LHCN-M2 (cell line): ENCODE measurements at regions not wholly inside any gene's neighbourhood (a gene's known extent, or its start where the extent isn't known, plus 50 kb on each side); places are given as distances from the start of the nearest gene placed in this dataset.
A peak's percentile ranks its signal among the peaks of the same experiment; 100 is the strongest.
"Not testable (repeated sequence)": the region's sequence is repeated elsewhere in the genome, so short reads cannot be mapped to it uniquely, and the experiment has no call there.

ENCODE experiments used
- DNase-seq: peaks from one replicate; pipeline ENCODE4 v3.0.0-alpha.2; 2012; ENCODE audit warnings: low read depth

DNA sequence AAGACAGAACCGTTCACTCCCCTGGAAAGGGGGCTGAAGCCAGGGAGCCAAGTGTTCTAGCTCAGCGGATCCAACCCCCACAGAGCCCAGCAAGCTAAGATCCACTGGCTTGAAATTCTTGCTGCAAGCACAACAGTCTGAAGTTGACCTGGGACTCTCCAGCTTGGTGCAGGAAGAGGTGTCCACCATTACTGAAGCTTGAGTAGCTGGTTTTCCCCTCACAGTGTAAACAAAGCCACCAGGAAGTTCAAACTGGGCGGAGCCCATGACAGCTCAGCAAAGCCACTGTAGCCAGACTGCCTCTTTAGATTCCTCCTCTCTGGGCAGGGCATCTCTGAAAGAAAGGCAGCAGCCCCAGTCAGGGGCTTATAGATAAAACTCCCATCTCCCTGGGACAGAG, 132.8 kb upstream of the SPRED1 start:
- DNase-seq = not testable (repeated sequence)

DNA sequence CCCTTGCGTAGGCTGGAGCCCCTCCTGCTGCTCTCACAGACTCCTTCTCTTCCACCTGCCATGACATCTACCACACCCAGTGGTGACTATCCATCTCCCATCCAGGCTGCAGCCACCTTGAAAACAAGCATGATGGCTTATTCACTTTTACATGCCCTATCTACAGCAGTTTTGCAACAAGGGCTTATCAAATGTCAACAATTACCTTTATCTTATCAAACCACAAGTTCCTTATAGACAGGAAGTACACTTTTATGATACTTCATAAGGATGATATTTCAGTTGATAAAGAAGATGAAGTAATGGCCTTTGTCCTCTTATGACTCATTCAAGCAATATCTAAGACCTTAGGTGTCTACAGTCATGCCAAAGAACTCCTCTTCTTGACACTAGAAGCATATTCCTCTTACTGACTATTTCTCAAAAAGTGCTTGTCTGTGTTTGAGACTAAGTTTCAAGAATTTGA, 125.3 kb upstream of the SPRED1 start:
- DNase-seq = peak; percentile 30

- peak; percentile 70 for DNase-seq
Observed at GRCh38 chr15:38128341-38128781, 124.3 kb upstream of the SPRED1 start.

GRCh38 chr15:38128921-38129320, 123.7 kb upstream of the SPRED1 start:
- DNase-seq = no peak

DNA sequence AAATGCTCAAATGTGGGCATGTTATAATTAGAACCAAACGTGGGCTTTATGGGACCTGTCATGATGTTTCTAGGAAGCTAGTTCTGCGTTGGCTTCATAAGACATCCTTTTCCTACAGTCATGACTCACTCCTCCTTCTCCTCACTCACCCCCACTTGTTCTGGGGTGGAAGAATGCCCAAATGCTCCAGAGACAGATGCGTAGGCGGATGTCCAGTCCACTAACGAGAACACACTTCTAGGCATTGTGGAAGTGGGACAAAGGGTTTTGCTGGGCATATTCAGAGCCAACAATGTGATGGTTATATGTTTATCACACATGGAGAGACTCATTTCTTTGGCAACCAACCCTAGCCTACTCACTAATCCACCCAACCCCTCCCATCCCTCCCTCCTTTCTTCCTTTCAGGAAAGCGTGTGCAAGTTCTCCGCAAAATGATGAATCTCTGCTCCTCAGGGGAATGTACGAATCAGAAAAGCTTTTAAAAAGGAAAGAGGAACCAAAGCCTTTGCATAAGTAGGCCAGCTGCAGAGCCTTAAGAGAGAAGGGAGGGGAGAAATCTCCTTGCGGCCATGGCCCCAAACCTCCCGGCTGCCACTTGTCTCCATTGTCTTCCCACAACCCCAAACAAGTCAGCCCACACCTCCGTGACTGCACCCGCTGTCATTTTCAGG, 123.0 kb upstream of the SPRED1 start:
- DNase-seq = peak; percentile 100

GRCh38 chr15:38130205-38130567, 122.5 kb upstream of the SPRED1 start:
- DNase-seq = no peak

- DNase-seq = peak; percentile 100
Observed at GRCh38 chr15:38130740-38131498, 121.7 kb upstream of the SPRED1 start.

DNA sequence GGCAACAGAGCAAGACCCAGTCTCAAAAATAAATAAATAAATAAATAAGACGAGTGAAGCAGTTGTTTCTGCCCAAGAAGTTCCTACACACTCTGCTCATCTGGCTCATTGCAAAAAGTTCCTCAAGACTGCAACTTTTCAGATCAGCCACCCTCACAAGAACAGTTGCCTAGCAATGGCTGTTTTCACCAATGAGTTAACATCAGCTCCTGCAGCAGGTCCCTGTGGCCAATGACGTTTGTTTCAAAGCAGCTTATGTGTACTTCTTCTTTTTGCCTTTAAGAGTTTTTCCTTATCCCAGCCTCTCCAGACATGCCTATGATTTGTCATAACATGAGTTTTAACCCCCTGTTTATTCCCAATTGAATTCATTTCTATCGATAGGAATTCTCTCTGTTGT, 118.4 kb upstream of the SPRED1 start:
- DNase-seq = no peak

- DNase-seq = not testable (repeated sequence)
Observed at GRCh38 chr15:38142195-38142594, 110.4 kb upstream of the SPRED1 start.

DNA sequence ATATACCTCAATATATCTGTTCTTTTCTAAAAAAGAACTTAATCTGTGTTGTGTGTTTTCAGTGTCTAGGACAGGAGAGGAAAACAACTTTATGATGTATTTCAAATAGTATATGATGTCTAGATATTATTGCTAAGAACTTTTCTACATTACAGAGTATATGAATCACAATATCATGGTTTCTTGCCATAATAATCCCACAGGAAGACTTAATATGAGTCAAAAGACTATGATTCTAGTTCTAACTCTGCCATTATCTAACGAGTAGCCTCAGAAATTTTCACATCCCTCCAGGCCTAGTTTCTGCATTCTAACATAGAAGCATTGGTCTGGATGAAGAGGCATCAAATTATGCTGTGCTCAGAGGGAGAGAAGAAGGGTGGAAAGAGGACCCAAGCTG, 107.7 kb upstream of the SPRED1 start:
- peak; percentile 70 for DNase-seq

GRCh38 chr15:38145651-38146111, 107.0 kb upstream of the SPRED1 start:
- DNase-seq = peak; percentile 88

DNA sequence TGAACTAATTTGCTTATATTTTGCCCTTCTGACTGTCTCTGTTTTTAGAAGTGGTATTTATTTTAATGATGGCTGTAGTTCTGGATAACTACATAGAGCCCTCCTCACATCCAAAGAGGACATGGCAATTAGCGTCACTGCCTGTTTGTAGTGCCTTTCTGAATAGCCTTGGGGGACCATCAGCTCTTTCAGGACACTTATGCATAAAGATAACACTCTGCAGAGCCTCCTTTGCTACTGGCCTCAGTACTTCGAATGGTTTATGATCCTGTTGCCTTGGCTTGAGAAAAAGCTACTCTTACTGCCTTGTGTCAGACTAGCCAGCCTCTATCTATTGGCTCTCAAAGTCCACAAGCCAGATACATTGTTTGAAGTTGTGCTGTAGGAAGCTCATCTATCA, 105.4 kb upstream of the SPRED1 start:
- no peak for DNase-seq

GRCh38 chr15:38148471-38148870, 104.2 kb upstream of the SPRED1 start:
- DNase-seq = peak; percentile 68

DNA sequence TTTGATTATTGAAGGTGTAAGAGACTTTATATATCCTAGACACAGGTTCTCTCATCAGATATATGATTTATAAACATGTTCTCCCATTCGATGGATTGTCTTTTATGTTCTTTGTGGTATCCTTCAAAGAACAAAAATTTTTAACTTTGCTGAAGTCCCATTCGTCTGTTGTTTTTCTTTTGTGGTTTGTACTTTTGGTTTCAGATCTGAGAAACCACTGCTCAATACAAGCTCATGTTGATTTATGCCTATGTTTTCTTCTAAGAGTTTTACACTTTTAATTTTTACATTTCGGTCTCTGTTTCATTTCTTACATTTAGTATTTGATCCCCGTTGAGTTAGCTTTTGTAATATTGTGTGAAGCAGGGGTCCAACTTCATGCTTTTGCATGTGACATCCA, 103.3 kb upstream of the SPRED1 start:
- DNase-seq = peak; percentile 54

GRCh38 chr15:38150148-38150547, 102.5 kb upstream of the SPRED1 start:
- no peak for DNase-seq

DNA sequence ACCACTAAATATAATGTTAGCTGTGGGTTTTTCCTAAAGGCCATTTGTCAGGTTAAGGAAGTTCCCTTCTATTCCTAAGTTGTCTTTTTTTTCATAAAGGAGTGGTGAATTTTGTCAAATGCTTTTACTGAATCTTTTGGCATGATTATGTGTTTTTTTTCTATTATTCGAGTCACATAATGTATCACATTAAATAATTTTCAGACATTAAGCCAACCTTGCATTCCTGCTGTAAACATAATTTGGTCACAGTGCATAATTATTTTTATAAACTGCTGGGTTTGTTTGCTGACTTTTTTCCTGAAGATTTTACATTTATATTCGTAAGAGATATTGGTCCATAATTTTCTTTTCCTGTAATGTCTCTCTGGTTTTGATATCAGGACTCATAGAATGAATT, 101.8 kb upstream of the SPRED1 start:
- no peak for DNase-seq

- DNase-seq = no peak
Observed at GRCh38 chr15:38153781-38154180, 98.9 kb upstream of the SPRED1 start.

DNA sequence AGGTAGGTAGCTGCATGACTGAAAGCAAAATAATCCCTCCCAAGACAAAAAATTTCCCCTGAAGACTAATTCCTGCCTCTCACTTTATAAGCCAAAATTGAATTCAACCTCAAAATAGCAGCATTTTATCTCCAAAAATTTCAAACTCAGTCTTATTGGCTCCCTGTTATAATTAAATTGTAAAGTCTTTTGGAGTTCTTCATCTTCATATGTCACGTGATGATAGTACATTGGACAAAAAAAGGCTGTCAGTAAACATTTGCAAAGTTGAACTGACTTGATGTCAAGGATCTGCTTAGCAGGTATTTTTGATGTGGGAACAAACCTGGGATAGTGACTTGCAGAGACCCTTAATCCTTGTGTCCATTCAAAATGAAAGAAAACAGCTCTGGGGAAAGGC, 98.4 kb upstream of the SPRED1 start:
- DNase-seq = no peak

DNA sequence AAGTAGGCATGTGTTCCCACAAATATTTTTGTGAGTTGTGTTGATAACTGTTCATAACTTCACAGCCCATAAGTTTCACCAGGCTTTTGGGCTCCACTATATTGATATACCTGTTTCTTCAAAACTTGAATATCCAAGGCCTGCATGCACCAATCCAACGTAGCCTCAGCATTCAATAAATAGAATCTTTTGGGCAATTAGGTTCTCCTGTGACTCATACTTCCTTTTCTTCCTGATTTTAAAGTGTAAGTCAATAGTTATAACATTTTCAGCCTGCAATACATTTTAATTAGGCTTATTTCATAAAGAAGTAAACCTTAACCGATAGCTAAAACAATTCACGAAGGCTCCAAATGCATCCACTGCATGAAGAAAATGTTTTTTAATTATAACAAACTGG, 97.8 kb upstream of the SPRED1 start:
- DNase-seq = no peak

GRCh38 chr15:38163658-38164057, 89.0 kb upstream of the SPRED1 start:
- no peak for DNase-seq

DNA sequence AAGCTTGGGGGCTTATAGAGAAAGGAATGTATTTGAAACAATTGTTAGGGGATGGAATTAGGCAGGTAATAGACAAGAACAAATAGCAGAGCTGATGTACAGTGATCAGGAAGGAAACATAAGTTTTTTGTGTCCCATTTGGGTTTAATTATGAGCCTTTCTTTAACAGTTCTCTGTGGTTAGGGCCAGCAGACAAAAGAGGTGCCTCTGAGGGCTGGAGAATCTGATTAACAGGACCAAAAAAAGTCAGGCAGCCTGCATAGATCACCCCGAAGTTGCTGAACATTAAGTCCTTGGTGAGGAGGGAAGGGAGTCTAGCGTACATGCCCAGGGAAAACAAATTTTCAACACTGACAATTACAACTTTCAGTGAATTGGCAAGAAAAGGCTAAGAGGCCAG, 88.6 kb upstream of the SPRED1 start:
- DNase-seq = no peak

DNA sequence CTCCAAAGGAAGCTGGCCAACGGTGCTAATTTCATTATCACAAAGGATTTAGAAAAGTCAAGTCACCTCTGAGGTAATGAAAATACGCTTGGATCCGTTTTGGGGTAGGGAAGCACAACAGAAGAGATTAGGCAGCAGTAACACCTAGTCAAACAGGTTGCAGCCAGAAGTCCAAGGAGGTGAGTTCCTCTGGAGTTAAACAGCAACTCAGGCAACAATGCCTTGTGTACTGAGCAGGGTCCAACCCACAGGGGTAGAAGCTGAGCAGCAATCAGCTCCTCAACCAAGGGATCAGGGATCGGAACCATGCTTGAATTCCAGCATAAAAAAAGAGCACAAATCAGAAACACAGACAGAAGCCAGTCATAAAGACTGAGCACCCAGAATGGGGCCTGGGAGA, 88.1 kb upstream of the SPRED1 start:
- DNase-seq = no peak

- DNase-seq = no peak
Observed at GRCh38 chr15:38168467-38169070, 84.1 kb upstream of the SPRED1 start.
